Fibroblast of the conjunctiva (primary cell): ENCODE measurements at regions not wholly inside any gene's neighbourhood (a gene's known extent, or its start where the extent isn't known, plus 50 kb on each side); places are given as distances from the start of the nearest gene placed in this dataset.
"Not testable (repeated sequence)": the region's sequence is repeated elsewhere in the genome, so short reads cannot be mapped to it uniquely, and the experiment has no call there.

Source experiments
- DNase-seq: peaks from one replicate; pipeline ENCODE4 v3.0.0-alpha.2; 2010; ENCODE audit warnings: low read depth

- DNase-seq = no peak
These were observed 101.0 kb upstream of the PTPN3 start for GRCh38 chr9:109599131-109599530.

- DNase-seq = no peak
These were observed 101.6 kb upstream of the PTPN3 start for GRCh38 chr9:109599711-109600110.

GRCh38 chr9:109600142-109600541 is 102.0 kb upstream of the PTPN3 start:
- DNase-seq = peak; percentile 39

- DNase-seq = no peak
These were observed 103.1 kb upstream of the PTPN3 start for GRCh38 chr9:109601181-109601580.

- no peak for DNase-seq
These were observed 104.9 kb upstream of the PTPN3 start for GRCh38 chr9:109602987-109603386.

- DNase-seq = no peak
These were observed 106.0 kb upstream of the PTPN3 start for GRCh38 chr9:109604131-109604530.

- no peak for DNase-seq
These were observed 106.7 kb upstream of the PTPN3 start for GRCh38 chr9:109604781-109605180.

GRCh38 chr9:109609060-109609459 is 111.0 kb upstream of the PTPN3 start:
- DNase-seq = no peak

- no peak for DNase-seq
These were observed 118.5 kb upstream of the PTPN3 start for GRCh38 chr9:109616571-109617120.

GRCh38 chr9:109619310-109619709 is 121.2 kb upstream of the PTPN3 start:
- no peak for DNase-seq

GRCh38 chr9:109624143-109624542 is 126.0 kb upstream of the PTPN3 start:
- DNase-seq = no peak

- DNase-seq = no peak
These were observed 126.8 kb upstream of the PTPN3 start for GRCh38 chr9:109624896-109625295.

- DNase-seq = no peak
These were observed 128.9 kb upstream of the PTPN3 start for GRCh38 chr9:109627042-109627441.

GRCh38 chr9:109629615-109630014 is 131.5 kb upstream of the PTPN3 start:
- DNase-seq = no peak

- DNase-seq = no peak
These were observed 134.7 kb upstream of the PTPN3 start for GRCh38 chr9:109632817-109633216.

- no peak for DNase-seq
These were observed 140.1 kb upstream of the PALM2AKAP2 start for GRCh38 chr9:109639674-109640579.

GRCh38 chr9:109640580-109641371 is 139.2 kb upstream of the PALM2AKAP2 start:
- no peak for DNase-seq

- DNase-seq = no peak
These were observed 138.7 kb upstream of the PALM2AKAP2 start for GRCh38 chr9:109641372-109641659.

- DNase-seq = no peak
These were observed 127.9 kb upstream of the PALM2AKAP2 start for GRCh38 chr9:109652112-109652511.

- no peak for DNase-seq
These were observed 127.0 kb upstream of the PALM2AKAP2 start for GRCh38 chr9:109652971-109653370.

GRCh38 chr9:109653470-109653869 is 126.5 kb upstream of the PALM2AKAP2 start:
- DNase-seq = no peak

- DNase-seq = not testable (repeated sequence)
These were observed 116.0 kb upstream of the PALM2AKAP2 start for GRCh38 chr9:109663978-109664377.

GRCh38 chr9:109665736-109666135 is 114.3 kb upstream of the PALM2AKAP2 start:
- DNase-seq = not testable (repeated sequence)
